Calu3 (cell line): ENCODE measurements at regions not wholly inside any gene's neighbourhood (a gene's known extent, or its start where the extent isn't known, plus 50 kb on each side); places are given as distances from the start of the nearest gene placed in this dataset.
"Not testable (repeated sequence)": the region's sequence is repeated elsewhere in the genome, so short reads cannot be mapped to it uniquely, and the experiment has no call there.

Experiments
- BruUV-seq: library from RNA; stranded (reverse); fragments of 400-500 nt; replicated peaks from 2 replicates; lab custom pipeline; 2021; lab: Mats Ljungman, UMichigan
- CTCF ChIA-PET: fragments of 300-600 bp; sonication (Branson Sonifier 250); formaldehyde crosslinking; loops from one replicate; lab custom pipeline; 2022; ENCODE audit warnings: antibody characterized with exemption; lab: Charles Lee
- DNase-seq: peaks from one replicate; pipeline ENCODE4 v3.0.0; 2022
- H3K27ac Mint-ChIP-seq: one replicate; pipeline ENCODE4 v1.8.0; 2022; ENCODE audit warnings: mixed read lengths; ENCODE audit not compliant: unreplicated experiment
- H3K27me3 Mint-ChIP-seq: one replicate; pipeline ENCODE4 v1.8.0; 2022; ENCODE audit warnings: mixed read lengths; ENCODE audit not compliant: unreplicated experiment
- H3K36me3 Mint-ChIP-seq: one replicate; pipeline ENCODE4 v1.8.0; 2022; ENCODE audit warnings: mild to moderate bottlenecking, moderate library complexity, mixed read lengths; ENCODE audit not compliant: insufficient read depth, unreplicated experiment
- H3K4me1 Mint-ChIP-seq: one replicate; pipeline ENCODE4 v1.8.0; 2022; ENCODE audit warnings: mild to moderate bottlenecking, low read depth, mixed read lengths; ENCODE audit not compliant: unreplicated experiment
- H3K4me3 Mint-ChIP-seq: one replicate; pipeline ENCODE4 v1.8.0; 2022; ENCODE audit warnings: mild to moderate bottlenecking, low read depth, moderate library complexity, mixed read lengths; ENCODE audit not compliant: unreplicated experiment
- H3K9me3 Mint-ChIP-seq: one replicate; pipeline ENCODE4 v1.8.0; 2022; ENCODE audit warnings: low read depth, mixed read lengths; ENCODE audit not compliant: unreplicated experiment
- intact Hi-C: fragments of 100-400 bp; cut with micrococcal nuclease; formaldehyde crosslinking; loops from one replicate; pipeline ENCODE4 v1.10.0; 2022; ENCODE audit not compliant: unreplicated experiment
- TF ChIP-seq, protein P1 (sequence below): fragments of 200-600 bp; IDR thresholded peaks from one replicate; pipeline ENCODE4 v1.8.0; 2022; ENCODE audit warnings: antibody characterized with exemption; ENCODE audit not compliant: unreplicated experiment

DNA sequence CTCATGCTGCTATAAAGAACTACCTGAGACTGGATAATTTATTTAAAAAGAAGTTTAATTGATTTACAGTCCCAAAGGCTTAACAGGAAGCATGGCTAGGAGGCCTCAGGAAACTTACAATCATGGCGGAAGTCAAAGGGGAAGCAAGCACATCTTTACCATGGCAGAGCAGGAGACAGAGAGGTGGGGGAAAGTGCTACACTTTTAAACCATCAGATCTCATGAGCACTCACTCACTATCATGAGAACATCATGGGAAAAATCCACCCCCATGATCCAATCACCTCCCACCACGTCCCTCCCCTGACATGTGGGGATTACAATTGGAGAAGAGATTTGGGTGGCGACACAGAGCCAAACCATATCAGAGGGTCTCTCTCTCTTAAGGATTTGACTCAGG lies 108.6 kb upstream of the PODXL start:
- TF ChIP-seq, protein P1, sequence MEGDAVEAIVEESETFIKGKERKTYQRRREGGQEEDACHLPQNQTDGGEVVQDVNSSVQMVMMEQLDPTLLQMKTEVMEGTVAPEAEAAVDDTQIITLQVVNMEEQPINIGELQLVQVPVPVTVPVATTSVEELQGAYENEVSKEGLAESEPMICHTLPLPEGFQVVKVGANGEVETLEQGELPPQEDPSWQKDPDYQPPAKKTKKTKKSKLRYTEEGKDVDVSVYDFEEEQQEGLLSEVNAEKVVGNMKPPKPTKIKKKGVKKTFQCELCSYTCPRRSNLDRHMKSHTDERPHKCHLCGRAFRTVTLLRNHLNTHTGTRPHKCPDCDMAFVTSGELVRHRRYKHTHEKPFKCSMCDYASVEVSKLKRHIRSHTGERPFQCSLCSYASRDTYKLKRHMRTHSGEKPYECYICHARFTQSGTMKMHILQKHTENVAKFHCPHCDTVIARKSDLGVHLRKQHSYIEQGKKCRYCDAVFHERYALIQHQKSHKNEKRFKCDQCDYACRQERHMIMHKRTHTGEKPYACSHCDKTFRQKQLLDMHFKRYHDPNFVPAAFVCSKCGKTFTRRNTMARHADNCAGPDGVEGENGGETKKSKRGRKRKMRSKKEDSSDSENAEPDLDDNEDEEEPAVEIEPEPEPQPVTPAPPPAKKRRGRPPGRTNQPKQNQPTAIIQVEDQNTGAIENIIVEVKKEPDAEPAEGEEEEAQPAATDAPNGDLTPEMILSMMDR: no peak
- Mint-ChIP-seq H3K27me3 (peaks cover 82% of the 10 kb centered on the region), H3K4me3 (no peak overlapping the region), H3K9me3 (no peaks in the 10 kb centered on the region), H3K36me3 (no peaks in the 10 kb centered on the region), H3K27ac (no peak overlapping the region), H3K4me1 (no peaks in the 10 kb centered on the region)
- no peak for DNase-seq
- BruUV-seq: no TSS peak
- intact Hi-C loops: no loop called here
- CTCF ChIA-PET: no interaction called here

- Mint-ChIP-seq H3K9me3 (no peaks in the 10 kb centered on the region), H3K27me3 (peaks cover 77% of the 10 kb centered on the region), H3K4me1 (no peaks in the 10 kb centered on the region), H3K27ac (no peak overlapping the region), H3K4me3 (no peak overlapping the region), H3K36me3 (no peaks in the 10 kb centered on the region)
- CTCF ChIA-PET: no interaction called here
- intact Hi-C loops: no loop called here
- TF ChIP-seq, protein P1: no peak
- DNase-seq: no peak
- no TSS peak for BruUV-seq
Observed at GRCh38 chr7:131664570-131664969, 108.1 kb upstream of the PODXL start.

GRCh38 chr7:131662301-131662873 lies 106.0 kb upstream of the PODXL start:
- H3K4me3 Mint-ChIP-seq, intact Hi-C loops, H3K27ac Mint-ChIP-seq, H3K36me3 Mint-ChIP-seq, H3K9me3 Mint-ChIP-seq, BruUV-seq, H3K4me1 Mint-ChIP-seq, CTCF ChIA-PET, DNase-seq: not testable (repeated sequence)
- peaks cover 61% of the 10 kb centered on the region for H3K27me3 Mint-ChIP-seq

DNA sequence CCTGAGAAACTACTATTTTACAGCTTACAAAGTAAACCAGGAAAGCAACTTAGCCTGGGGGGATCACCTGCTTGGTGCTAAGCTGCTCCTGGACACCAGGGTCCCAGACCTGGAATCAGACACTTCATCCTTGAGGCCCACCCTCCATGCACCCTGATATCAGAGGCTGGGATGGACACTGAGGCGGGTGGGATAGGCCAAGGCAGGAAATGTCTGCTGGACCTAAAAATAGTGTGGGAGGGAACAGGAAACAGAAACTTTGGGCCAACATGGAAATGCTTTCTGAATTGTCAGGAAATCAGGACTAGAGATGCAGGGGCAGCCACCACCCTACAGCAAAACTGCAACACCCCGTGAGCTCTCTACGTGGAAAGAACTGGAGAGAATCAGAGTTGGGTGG lies 101.5 kb upstream of the PODXL start:
- TF ChIP-seq, protein P1: no peak
- no peak for DNase-seq
- H3K4me3 Mint-ChIP-seq: no peak overlapping the region
- H3K9me3 Mint-ChIP-seq: no peaks in the 10 kb centered on the region
- BruUV-seq: no TSS peak
- no peaks in the 10 kb centered on the region for H3K36me3 Mint-ChIP-seq
- no peak overlapping the region for H3K27ac Mint-ChIP-seq
- H3K4me1 Mint-ChIP-seq: peaks cover 17% of the 10 kb centered on the region
- CTCF ChIA-PET: interaction anchor here (0.5 kb wide), 1 partner anchor 25 kb away, joined by 3 read pairs; no protein-coding TSS in a partner anchor
- H3K27me3 Mint-ChIP-seq: peaks cover 16% of the 10 kb centered on the region
- intact Hi-C loops: no loop called here

DNA sequence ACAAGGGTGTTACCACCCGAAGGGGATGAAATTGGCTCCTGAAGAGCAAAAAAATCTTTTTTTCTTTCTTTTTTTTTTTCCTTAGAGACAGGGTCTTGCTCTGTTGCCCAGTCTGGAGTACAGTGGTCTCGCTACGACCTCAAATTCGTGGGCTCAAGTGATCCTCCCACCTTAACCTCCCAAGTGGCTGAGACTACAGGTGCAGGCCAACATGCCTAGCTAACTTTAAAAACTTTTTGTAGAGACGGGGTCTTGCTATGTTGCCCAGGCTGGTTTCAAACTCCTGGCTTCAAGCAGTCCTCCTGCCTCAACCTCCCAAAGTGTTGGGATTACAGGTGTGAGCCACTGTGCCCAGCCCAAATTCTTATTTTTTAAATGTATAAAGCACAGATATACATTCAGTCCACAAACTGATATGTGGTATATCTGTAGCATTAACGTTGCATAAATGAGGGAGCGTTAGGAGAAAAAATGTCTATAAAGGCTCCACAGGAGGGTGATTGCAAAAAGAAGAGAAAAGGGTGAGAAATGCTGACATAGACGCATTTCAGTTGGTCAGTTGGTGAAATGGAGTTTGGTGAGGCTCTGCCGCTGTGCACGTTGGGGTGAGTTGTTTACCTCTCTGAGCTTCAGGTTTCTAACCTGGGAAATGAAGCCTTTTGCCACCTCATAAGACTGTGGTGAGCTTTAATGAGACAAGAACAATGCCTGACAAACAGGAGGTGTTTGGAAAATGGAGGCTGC lies 100.7 kb upstream of the PODXL start:
- no TSS peak for BruUV-seq
- intact Hi-C loops: no loop called here
- no peaks in the 10 kb centered on the region for H3K36me3 Mint-ChIP-seq
- peaks cover 17% of the 10 kb centered on the region for H3K4me1 Mint-ChIP-seq
- TF ChIP-seq, protein P1: no peak
- CTCF ChIA-PET: no interaction called here
- no peak overlapping the region for H3K27ac Mint-ChIP-seq
- peaks cover 9% of the 10 kb centered on the region for H3K27me3 Mint-ChIP-seq
- no peak overlapping the region for H3K4me3 Mint-ChIP-seq
- no peaks in the 10 kb centered on the region for H3K9me3 Mint-ChIP-seq
- no peak for DNase-seq
